Testis (tissue), 2 donors: ENCODE measurements at regions not wholly inside any gene's neighbourhood (a gene's known extent, or its start where the extent isn't known, plus 50 kb on each side); places are given as distances from the start of the nearest gene placed in this dataset.

ENCODE experiments used
- CTCF ChIP-seq, 3 experiments: fragments of 450-650 bp in 2 of 3; fragments of 200-600 bp in 1 of 3; sonication (generic) in 1 of 3; IDR thresholded peaks; one replicate each; pipeline ENCODE4 v1.5.1; 2016 to 2019; ENCODE audit warnings: antibody characterized with exemption in 3 of 3, mild to moderate bottlenecking in 2 of 3, moderate library complexity in 1 of 3
- POLR2A ChIP-seq: fragments of 450-650 bp; IDR thresholded peaks from one replicate; pipeline ENCODE4 v1.6.1; 2017; ENCODE audit warnings: antibody characterized with exemption, mild to moderate bottlenecking, moderate library complexity

- TF ChIP-seq CTCF (IDR thresholded peaks at IDR 0.05) (no peak), POLR2A (no peak)
These were observed 485.4 kb upstream of the SLC8A1 start for GRCh38 chr2:40937284-40937683.
